Thyroid gland (tissue), 4 donors: ENCODE measurements at regions not wholly inside any gene's neighbourhood (a gene's known extent, or its start where the extent isn't known, plus 50 kb on each side); places are given as distances from the start of the nearest gene placed in this dataset.

Experiments used
- DNase-seq, 2 donors: peaks; one replicate each; pipeline ENCODE4 v3.0.0-alpha.2; 2019
- H3K27ac ChIP-seq, 3 donors: fragments of 200-600 bp; sonication (generic); 1 replicate in 2 of 3; 2 replicates in 1 of 3; pipeline ENCODE4 v1.5.1; 2016 to 2019; ENCODE audit warnings: mild to moderate bottlenecking in 1 of 3, moderate library complexity in 1 of 3
- H3K27me3 ChIP-seq: fragments of 200-600 bp; sonication (generic); one replicate; pipeline ENCODE4 v1.5.1; 2019
- H3K36me3 ChIP-seq, 2 donors: fragments of 200-600 bp; sonication (generic); one replicate each; pipeline ENCODE4 v1.5.1; 2016 to 2019
- H3K4me1 ChIP-seq, 2 donors: fragments of 200-600 bp; sonication (generic); one replicate each; pipeline ENCODE4 v1.5.1; 2017 to 2019
- H3K4me3 ChIP-seq, 3 donors: fragments of 200-600 bp; sonication (generic); replicated peaks in 1 of 3; 1 replicate in 2 of 3; 2 replicates in 1 of 3; pipeline ENCODE4 v1.5.1; 2016; ENCODE audit warnings: mild to moderate bottlenecking in 1 of 3
- H3K9me3 ChIP-seq: fragments of 200-600 bp; sonication (generic); one replicate; pipeline ENCODE4 v1.5.1; 2017
- POLR2A ChIP-seq, 2 donors: fragments of 450-650 bp; IDR thresholded peaks; one replicate each; pipeline ENCODE4 v1.6.1; 2017; ENCODE audit warnings: antibody characterized with exemption in 2 of 2, mild to moderate bottlenecking in 2 of 2, moderate library complexity in 1 of 2
- WGBS, 2 donors: methylation state at CpG; one replicate each; pipeline ENCODE4 v1.1.5; 2017; 5-methylcytosine and 5-hydroxymethylcytosine counted together
- intact Hi-C: fragments of 100-400 bp; cut with DNase I; formaldehyde crosslinking; loops from one replicate; pipeline ENCODE4 v1.15.1; 2023
- TF ChIP-seq, protein P1 (sequence below), 6 experiments: fragments of 200-600 bp in 3 of 6; fragments of 450-650 bp in 3 of 6; sonication (generic) in 3 of 6; IDR thresholded peaks; one replicate each; pipeline ENCODE4 v1.5.1; 2016 to 2019; ENCODE audit warnings: antibody characterized with exemption in 6 of 6, mild to moderate bottlenecking in 2 of 6, inconsistent platforms in 1 of 6, moderate library complexity in 1 of 6

DNA sequence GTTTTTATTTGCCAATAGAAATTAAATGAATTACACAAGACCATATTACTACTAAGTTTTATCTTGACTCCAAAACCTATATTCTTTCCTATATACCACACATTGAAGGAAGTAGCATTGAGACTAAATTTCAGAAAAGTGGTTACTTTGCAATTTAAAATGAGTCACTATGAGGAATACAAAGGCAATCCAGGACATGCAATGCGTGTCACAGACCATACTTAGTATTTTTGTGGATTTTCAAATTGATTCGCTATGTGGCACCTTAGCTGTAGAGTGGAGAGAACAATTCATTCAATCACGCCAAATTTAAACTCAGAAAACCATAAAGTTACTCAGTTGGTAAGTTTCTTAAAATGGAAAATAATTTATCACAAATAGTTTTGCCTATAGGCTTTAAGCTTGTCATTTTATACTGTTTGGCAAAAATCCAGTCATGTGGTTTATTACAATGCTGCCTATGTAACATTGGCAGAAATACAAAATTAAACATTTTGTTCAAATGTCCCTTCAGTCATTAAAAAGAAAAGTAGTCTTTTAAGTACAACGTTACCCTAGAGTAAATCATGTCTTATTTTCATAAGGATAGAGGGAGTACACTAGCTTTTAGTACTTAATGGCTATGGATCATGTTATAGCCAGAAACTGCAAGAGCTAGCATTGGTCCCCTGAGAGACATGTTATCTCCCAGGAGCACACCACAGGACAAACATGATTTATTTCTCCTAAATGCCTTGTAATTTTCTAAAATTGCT, 222.8 kb upstream of the CDH7 start:
- no peak overlapping the region for H3K27ac ChIP-seq
- no peaks in the 10 kb centered on the region for H3K36me3 ChIP-seq
- TF ChIP-seq POLR2A (IDR thresholded peaks at IDR 0.05) = no peak
- TF ChIP-seq, protein P1, sequence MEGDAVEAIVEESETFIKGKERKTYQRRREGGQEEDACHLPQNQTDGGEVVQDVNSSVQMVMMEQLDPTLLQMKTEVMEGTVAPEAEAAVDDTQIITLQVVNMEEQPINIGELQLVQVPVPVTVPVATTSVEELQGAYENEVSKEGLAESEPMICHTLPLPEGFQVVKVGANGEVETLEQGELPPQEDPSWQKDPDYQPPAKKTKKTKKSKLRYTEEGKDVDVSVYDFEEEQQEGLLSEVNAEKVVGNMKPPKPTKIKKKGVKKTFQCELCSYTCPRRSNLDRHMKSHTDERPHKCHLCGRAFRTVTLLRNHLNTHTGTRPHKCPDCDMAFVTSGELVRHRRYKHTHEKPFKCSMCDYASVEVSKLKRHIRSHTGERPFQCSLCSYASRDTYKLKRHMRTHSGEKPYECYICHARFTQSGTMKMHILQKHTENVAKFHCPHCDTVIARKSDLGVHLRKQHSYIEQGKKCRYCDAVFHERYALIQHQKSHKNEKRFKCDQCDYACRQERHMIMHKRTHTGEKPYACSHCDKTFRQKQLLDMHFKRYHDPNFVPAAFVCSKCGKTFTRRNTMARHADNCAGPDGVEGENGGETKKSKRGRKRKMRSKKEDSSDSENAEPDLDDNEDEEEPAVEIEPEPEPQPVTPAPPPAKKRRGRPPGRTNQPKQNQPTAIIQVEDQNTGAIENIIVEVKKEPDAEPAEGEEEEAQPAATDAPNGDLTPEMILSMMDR (IDR thresholded peaks at IDR 0.05) = no peak
- no peak for DNase-seq
- intact Hi-C loops = no loop called here
- H3K9me3 ChIP-seq = no peaks in the 10 kb centered on the region
- H3K27me3 ChIP-seq = no peaks in the 10 kb centered on the region
- H3K4me1 ChIP-seq = no peaks in the 10 kb centered on the region
- WGBS, 2 donors = 71 to 76% methylated on average over 4 of the region's 4 CpGs
- H3K4me3 ChIP-seq = no peak overlapping the region

DNA sequence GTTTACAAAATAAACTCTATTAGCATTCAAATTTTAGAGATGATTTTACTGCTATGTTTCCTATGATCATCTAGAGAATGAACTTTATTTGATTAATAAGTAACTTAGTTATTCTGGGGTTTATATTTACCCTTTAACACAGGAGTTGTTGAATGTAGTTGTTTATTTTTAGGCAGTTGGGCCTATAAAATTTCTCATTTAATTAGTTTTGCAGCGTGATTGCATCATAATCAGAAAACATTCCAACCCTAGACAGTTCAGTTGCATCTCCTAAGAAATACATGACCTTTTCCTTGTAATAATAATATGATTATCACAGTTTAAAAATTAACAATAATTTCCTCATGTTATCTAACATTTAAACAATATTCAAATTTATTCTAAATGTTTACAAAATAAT, 224.7 kb upstream of the CDH7 start:
- no peak overlapping the region for H3K4me3 ChIP-seq
- no peak for TF ChIP-seq POLR2A (IDR thresholded peaks at IDR 0.05)
- TF ChIP-seq, protein P1 (IDR thresholded peaks at IDR 0.05) = no peak
- H3K4me1 ChIP-seq = no peaks in the 10 kb centered on the region
- H3K9me3 ChIP-seq = no peaks in the 10 kb centered on the region
- H3K36me3 ChIP-seq = no peaks in the 10 kb centered on the region
- no peaks in the 10 kb centered on the region for H3K27me3 ChIP-seq
- no peak for DNase-seq
- intact Hi-C loops = no loop called here
- WGBS, 2 donors = 83 to 91% methylated on average over 1 of the region's 1 CpG
- H3K27ac ChIP-seq = no peak overlapping the region

DNA sequence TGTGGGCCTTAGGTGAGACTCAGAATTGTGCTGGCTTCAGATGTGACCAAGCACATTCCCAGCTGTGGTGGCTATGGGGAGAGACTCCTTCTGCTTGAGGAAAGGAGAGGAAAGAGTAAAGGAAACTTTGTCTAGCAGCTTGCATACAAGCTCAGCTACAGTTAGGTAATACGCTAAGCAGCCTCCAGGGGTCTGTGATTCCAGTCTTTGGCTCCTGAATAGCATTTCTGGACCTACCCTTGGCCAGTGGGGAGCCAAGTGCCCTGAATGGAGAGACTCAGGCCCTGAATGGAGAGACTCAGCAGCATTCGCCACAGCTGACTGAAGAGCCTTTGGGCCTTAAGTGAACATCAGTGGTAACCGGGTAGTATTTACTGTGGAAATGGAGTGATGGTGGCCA, 227.4 kb upstream of the CDH7 start:
- Histone ChIP-seq H3K4me3 (no peak overlapping the region), H3K9me3 (no peaks in the 10 kb centered on the region), H3K27me3 (no peaks in the 10 kb centered on the region), H3K27ac (no peak overlapping the region), H3K4me1 (no peaks in the 10 kb centered on the region), H3K36me3 (no peaks in the 10 kb centered on the region)
- TF ChIP-seq, protein P1 (IDR thresholded peaks at IDR 0.05) = no peak
- no peak for TF ChIP-seq POLR2A (IDR thresholded peaks at IDR 0.05)
- WGBS, 2 donors = 92 to 97% methylated on average over 3 of the region's 3 CpGs
- DNase-seq = no peak
- intact Hi-C loops = no loop called here

DNA sequence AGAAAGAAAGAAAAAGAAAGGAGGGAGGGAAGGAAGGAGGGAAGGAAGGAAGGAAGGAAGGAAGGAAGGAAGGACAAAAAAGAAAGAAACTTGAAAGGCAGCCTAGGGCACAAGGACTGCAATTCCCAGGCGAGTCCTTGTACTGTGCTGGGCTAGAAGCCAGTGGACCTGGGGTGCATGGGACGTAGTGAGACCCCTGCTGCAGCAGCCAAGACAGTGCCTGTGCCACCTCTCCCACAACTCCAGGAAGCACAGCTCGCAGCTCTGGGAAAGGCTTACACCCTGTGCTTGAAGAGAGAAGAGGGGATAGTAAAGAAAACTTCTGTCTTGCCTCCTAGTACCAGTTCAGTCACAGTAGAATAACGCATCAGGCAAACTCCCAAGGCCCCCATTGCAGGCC, 227.9 kb upstream of the CDH7 start:
- TF ChIP-seq, protein P1 (IDR thresholded peaks at IDR 0.05) = no peak
- no peak for TF ChIP-seq POLR2A (IDR thresholded peaks at IDR 0.05)
- intact Hi-C loops = no loop called here
- no peaks in the 10 kb centered on the region for H3K9me3 ChIP-seq
- no peaks in the 10 kb centered on the region for H3K36me3 ChIP-seq
- no peak overlapping the region for H3K27ac ChIP-seq
- H3K27me3 ChIP-seq = no peaks in the 10 kb centered on the region
- 79 to 91% methylated on average over 4 of the region's 4 CpGs for WGBS, 2 donors
- no peaks in the 10 kb centered on the region for H3K4me1 ChIP-seq
- no peak for DNase-seq
- no peak overlapping the region for H3K4me3 ChIP-seq

DNA sequence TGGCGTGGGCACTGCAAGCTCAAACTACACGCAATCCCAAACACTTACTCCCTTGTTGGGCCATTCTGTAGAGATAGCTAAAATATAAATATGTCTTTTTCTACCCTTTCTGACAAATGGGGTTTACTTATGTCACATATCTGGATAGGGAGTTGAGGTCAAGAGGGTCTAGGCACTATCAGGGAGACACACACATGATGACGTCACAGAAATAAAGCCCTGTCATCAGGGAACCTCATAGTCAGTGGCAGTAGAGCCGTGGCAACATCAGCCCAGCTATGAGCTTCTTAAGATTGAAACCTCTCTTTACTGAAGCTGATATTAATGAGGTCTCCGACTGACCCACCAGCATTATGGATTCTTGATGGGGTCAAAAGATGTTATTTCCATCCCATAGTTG, 234.6 kb upstream of the CDH7 start:
- Histone ChIP-seq H3K9me3 (no peaks in the 10 kb centered on the region), H3K4me3 (no peak overlapping the region), H3K27me3 (no peaks in the 10 kb centered on the region), H3K36me3 (no peaks in the 10 kb centered on the region), H3K27ac (no peak overlapping the region), H3K4me1 (no peaks in the 10 kb centered on the region)
- WGBS, 2 donors = 86 to 88% methylated on average over 5 of the region's 5 CpGs
- intact Hi-C loops = no loop called here
- TF ChIP-seq, protein P1 (IDR thresholded peaks at IDR 0.05) = no peak
- no peak for TF ChIP-seq POLR2A (IDR thresholded peaks at IDR 0.05)
- no peak for DNase-seq
